KG1 (cell line): ENCODE measurements at regions not wholly inside any gene's neighbourhood (a gene's known extent, or its start where the extent isn't known, plus 50 kb on each side); places are given as distances from the start of the nearest gene placed in this dataset.
"Not testable (repeated sequence)": the region's sequence is repeated elsewhere in the genome, so short reads cannot be mapped to it uniquely, and the experiment has no call there.

ENCODE experiments used
- DNase-seq: peaks from one replicate; lab custom pipeline; 2025; lab: John Stamatoyannopoulos, UW

GRCh38 chr1:38787041-38787440 is 72.5 kb downstream of the RRAGC start:
- no peak for DNase-seq

DNA sequence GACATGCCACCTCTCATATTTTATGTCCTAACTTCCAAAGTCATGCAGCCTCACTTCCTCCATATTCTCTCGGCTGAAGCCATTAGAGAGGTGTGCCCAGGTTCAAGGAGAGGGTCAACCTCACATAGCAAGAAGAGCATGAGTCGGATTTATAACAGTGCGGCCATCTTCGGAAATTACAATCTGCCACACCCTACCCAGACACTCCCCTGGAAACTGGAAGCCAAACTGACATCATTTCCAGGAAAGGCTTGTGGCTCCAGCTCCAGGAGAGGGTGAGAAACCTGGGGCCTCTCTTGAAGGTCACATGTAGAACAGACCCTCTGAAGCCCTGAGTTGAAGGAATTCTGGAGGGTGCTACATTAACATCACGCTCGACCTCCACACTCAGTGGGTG is 73.5 kb downstream of the RRAGC start:
- DNase-seq, result no peak

GRCh38 chr1:38785285-38786039 is 74.1 kb downstream of the RRAGC start:
- DNase-seq, result no peak

- DNase-seq, result no peak
These were observed 74.9 kb downstream of the RRAGC start for GRCh38 chr1:38784452-38785284.

DNA sequence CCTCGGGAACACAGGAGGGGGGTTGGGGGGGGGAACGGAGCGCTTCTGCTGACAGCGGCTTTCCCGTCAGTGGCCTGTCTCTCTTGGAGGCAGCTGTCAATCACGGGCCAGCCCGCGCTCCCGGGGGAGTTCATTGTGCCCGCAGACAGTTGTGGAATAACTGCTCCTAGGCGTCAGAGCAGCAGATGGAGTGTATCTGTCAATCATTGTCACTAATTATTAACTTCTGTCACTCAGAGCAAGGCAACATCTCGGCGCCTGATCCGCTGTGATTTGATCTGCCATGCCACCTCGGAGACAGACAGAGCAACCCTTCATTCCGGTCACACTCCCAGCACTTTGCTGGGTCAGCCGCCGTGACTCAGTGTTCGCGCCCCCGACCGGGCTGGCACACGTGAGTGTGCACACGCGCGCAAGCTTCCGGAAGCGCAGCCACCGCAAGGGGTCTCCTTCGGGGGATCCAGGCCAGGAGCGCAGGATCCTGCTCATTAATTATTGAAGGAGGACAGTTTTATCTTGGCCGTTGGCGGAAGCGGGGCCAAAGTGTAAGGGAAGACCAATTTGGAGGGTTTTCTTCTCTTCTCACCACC is 75.8 kb downstream of the RRAGC start:
- no peak for DNase-seq

DNA sequence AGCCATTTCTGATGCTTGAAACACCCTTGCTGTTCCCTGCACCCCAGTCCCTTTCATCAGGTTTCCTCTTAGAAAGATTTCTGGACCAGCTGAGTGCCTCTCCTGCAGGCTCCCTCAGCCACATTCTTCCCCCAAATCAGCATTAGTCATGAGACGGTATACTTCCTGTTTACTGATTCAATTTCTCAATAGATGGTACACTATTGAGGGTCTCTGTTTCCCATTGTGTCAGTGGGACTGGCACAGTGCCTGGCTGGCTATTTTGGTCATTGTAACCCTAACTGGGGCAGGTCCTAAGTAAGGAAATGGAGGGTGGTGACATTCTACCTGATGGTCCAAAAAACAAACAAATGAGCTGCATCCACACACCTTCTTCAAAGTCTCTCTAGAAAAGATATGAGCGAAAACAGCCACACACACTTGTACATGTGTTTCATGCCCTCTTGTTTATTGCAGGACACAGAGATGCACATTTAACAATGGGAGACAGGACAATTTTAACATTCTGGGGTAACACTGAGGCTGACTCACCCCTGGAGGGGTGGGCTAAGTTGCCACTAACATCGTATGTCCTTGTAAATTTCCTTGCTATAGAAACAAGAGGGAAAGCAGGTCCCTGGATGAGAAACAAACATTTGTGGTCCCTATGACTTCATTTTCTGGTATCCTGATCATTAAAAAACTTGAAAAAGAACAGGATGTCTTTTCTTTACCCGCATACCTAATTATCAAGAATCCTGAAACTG is 77.5 kb downstream of the RRAGC start:
- DNase-seq, result no peak

- no peak for DNase-seq
These were observed 79.4 kb downstream of the RRAGC start for GRCh38 chr1:38780133-38780532.

GRCh38 chr1:38779491-38779890 is 80.1 kb downstream of the RRAGC start:
- no peak for DNase-seq

DNA sequence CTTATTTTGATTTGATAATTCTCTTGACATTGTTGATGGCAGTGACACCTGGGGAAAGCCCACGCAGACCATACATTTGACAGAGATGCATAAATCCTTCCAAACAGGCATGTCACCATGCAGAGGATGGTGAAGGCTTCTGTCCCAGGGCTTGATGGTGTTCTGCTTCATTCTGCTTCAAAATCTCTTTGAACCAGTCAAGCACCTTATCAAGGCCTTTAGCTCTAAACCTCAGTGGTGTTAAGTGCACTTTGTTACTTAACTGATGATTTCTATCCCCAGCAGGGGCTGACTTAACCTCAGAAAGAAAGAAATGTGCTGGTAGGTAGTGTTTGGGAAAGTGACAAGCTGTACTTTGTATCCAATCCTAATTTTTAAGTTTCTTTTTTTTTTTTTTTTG is 81.1 kb downstream of the RRAGC start:
- no peak for DNase-seq

GRCh38 chr1:38778051-38778450 is 81.5 kb downstream of the RRAGC start:
- no peak for DNase-seq

- DNase-seq, result no peak
These were observed 82.1 kb downstream of the RRAGC start for GRCh38 chr1:38777464-38777957.

- DNase-seq, result no peak
These were observed 83.0 kb downstream of the RRAGC start for GRCh38 chr1:38776466-38777065.

- DNase-seq, result no peak
These were observed 84.3 kb downstream of the RRAGC start for GRCh38 chr1:38775175-38775845.

DNA sequence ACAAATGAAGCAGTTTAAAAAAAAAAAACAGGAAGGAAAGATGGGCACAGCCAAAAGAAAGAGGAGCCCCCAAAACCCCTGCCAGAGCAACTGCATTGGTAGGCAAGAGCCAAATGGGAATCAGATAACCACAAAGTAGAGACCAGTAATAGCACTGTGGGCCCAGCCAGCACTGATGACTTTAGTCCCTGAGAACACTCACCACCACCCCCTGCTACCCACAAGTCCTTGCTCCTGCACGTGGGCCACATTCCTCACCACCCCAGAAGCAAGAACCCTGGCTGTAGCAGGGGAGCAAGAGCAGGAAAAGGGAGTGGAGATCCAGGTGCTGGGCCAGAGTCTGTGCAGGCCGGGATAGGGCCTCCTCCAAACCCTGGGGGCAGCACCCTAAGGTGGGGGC is 86.1 kb downstream of the RRAGC start:
- DNase-seq, result no peak

GRCh38 chr1:38772953-38773352 is 86.6 kb downstream of the RRAGC start:
- no peak for DNase-seq

DNA sequence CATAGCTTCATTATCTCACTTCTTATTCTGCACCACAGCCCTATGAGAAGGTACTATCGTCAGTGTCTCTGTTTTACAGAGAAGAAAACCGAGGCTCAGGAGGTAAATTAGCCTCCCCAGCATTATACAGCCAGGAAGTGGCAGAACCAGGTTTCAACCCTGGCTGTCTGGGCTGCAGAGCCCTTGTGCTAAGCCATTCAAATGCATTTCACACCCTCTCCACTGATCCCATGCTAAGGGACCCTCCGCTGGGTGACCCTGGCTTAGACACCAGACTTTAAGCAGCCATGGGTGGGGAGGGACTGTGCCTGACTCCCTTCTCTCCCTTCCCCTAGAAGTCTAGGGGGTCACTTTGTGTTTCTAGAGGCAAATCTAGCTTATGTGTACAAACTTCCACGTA is 87.5 kb downstream of the RRAGC start:
- DNase-seq, result no peak

GRCh38 chr1:38770516-38771173 is 88.9 kb downstream of the RRAGC start:
- not testable (repeated sequence) for DNase-seq

- no peak for DNase-seq
These were observed 93.4 kb downstream of the RRAGC start for GRCh38 chr1:38766125-38766524.

DNA sequence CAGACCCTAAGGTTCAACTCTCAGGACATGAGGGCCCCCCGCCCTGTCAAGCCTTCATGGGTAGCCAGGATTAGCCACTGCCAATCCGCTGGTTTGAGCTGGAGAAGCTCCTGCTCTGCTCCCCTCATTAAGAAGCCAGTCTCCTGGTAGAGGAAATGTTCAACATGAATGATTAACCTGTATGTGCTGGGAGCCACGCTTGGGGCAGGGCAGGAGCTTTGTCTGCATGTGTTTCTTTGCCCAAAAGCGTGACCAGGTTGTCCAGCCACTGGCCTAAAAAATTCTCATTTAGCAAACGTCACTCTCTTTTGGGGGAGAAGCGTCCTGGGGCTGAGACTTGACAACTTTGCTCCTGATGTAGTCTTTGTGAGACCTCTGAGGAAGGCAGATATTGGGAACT is 96.5 kb downstream of the RRAGC start:
- DNase-seq, result no peak

DNA sequence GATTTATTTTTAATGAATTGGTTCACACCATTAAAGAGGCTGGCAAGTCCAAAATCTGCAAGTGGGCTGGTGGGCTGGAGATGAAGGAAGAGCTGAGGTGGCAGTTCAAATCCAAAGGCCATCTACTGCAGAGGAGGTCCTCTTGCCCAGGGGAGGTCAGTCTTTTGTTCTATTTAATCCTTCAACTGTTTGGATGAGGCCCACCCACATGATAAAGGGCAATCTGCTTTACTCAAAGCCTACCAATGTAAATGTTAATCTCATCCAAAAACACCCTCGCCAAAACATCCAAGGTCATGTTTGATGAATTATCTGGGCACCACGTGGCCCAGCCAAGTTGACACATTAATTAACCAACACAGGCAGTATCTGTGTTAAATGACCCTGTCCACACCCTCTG is 99.0 kb downstream of the RRAGC start:
- no peak for DNase-seq

- no peak for DNase-seq
These were observed 100.8 kb downstream of the RRAGC start for GRCh38 chr1:38758820-38759219.
